Heart right ventricle (tissue), 16 donors: ENCODE measurements at regions not wholly inside any gene's neighbourhood (a gene's known extent, or its start where the extent isn't known, plus 50 kb on each side); places are given as distances from the start of the nearest gene placed in this dataset.

Experiments used
- ATAC-seq, 8 donors: fragments of 200-7000 bp; cut with Tn5 transposase; one replicate each; pipeline ENCODE4 v1.9.1; 2020; ENCODE audit warnings: mild to moderate bottlenecking in 8 of 8, moderate library complexity in 8 of 8, moderate number of reproducible peaks in 1 of 8
- DNase-seq, 2 donors: peaks; one replicate each; pipeline ENCODE4 v3.0.0-alpha.2; 2020
- H3K27ac ChIP-seq, 10 donors: fragments of 200-600 bp; sonication (generic) in 2 of 10; one replicate each; pipeline versions ENCODE4 v1.5.0 to v1.8.0; 2020 to 2022; ENCODE audit warnings: mild to moderate bottlenecking in 3 of 10
- H3K27me3 ChIP-seq, 7 donors: fragments of 200-600 bp; one replicate each; pipeline ENCODE4 v1.8.0; 2021 to 2022; ENCODE audit warnings: mild to moderate bottlenecking in 2 of 7
- H3K36me3 ChIP-seq, 9 donors: fragments of 200-600 bp; sonication (generic) in 1 of 9; one replicate each; pipeline versions ENCODE4 v1.5.0 to v1.8.0; 2020 to 2022; ENCODE audit warnings: mild to moderate bottlenecking in 2 of 9
- H3K4me1 ChIP-seq, 9 donors: fragments of 200-600 bp; sonication (generic) in 1 of 9; one replicate each; pipeline versions ENCODE4 v1.5.0 to v1.8.0; 2020 to 2022; ENCODE audit warnings: mild to moderate bottlenecking in 4 of 9
- H3K4me3 ChIP-seq, 10 donors: fragments of 200-600 bp; sonication (generic) in 2 of 10; one replicate each; pipeline versions ENCODE4 v1.5.0 to v1.8.0; 2020 to 2022; ENCODE audit warnings: mild to moderate bottlenecking in 7 of 10, moderate library complexity in 2 of 10
- H3K9me3 ChIP-seq, 11 donors: fragments of 200-600 bp in 10 of 11; sonication (generic) in 2 of 11; one replicate each; pipeline versions ENCODE4 v1.5.0 to v1.8.0; 2013 to 2022; ENCODE audit warnings: mild to moderate bottlenecking in 2 of 11, control low read depth in 1 of 11, moderate library complexity in 1 of 11
- CTCF ChIP-seq, 9 donors: fragments of 200-600 bp; sonication (generic) in 2 of 9; IDR thresholded peaks; one replicate each; pipeline versions ENCODE4 v1.5.0 to v1.8.0; 2021 to 2022; ENCODE audit warnings: antibody characterized with exemption in 9 of 9, mild to moderate bottlenecking in 5 of 9, moderate library complexity in 1 of 9
- WGBS, 2 donors: extraction: QIAGEN DNeasy Blood & Tissue Kit; methylation state at CpG; one replicate each; pipeline ENCODE4 v1.1.7; 2013; ENCODE audit warnings: inconsistent platforms in 1 of 2; 5-methylcytosine and 5-hydroxymethylcytosine counted together
- intact Hi-C, 10 donors: fragments of 100-400 bp; cut with DNase I; formaldehyde crosslinking; loops; one replicate each; pipeline versions ENCODE4 v1.11.1 to v1.14.2; 2022
- donor health status: Arrhythmogenic right ventricular cardiomyopathy.
- donor health status: ischemic (EF 13 %, LVEDD 7.1; RV severe dilation, severe dysfunction).
- donor health status: healthy with polysubstance abuse.
- donor health status: DM: no; HTN: yes; CAD: no.
- donor health status: DM: no; HTN: no; CAD: no.
- donor health status: ischemic (EF 25% LVEDD 6.9; RV normal size, moderate dysfunction).
- donor health status: ischemic (EF 25% LVEDD 5.7; RV mildly dilated, moderate dysfunction).
- donor health status: healthy.
- donor health status: DM: yes; HTN: yes; CAD: no.
- donor health status: Ischemic cardiomyopathy.
- donor health status: ischemic (EF 35%, LVEDD 5.7; RV mildly dilated, moderate dysfunction).
- donor health status: nonischemic (EF 11% LVEDD 7.7; RV severe dilation, severe dysfunction).
- donor health status: DM: yes; HTN: yes; CAD: no.
- donor health status: PGD.
- donor health status: ischemic (EF 29% LVEDD 5.4; RV normal size, mild dysfunction).
- donor health status: nonischemic (EF 23%, LVEDD 6.1; RV moderate dilation, normal function).

GRCh38 chr22:47335460-47335859 lies 573.0 kb downstream of the TBC1D22A start:
- no peak for TF ChIP-seq CTCF (IDR thresholded peaks at IDR 0.05)
- DNase-seq = no peak
- 70 to 73% methylated on average over 10 of the region's 10 CpGs for WGBS, 2 donors
- Histone ChIP-seq H3K27ac (no peak overlapping the region), H3K27me3 (peaks cover 0 to 24% (median 4%) of the 10 kb centered on the region in 7 donors), H3K4me1 (no peaks in the 10 kb centered on the region), H3K36me3 (no peaks in the 10 kb centered on the region), H3K4me3 (no peak overlapping the region), H3K9me3 (peaks cover 0 to 11% (median 0%) of the 10 kb centered on the region in 11 donors)
- intact Hi-C loops = no loop called here
- ATAC-seq = no peak

GRCh38 chr22:47334601-47335000 lies 572.2 kb downstream of the TBC1D22A start:
- WGBS, 2 donors = 75 to 78% methylated on average over 7 of the region's 7 CpGs
- H3K4me1 ChIP-seq = no peaks in the 10 kb centered on the region
- ATAC-seq (no peak), DNase-seq (no peak)
- no peaks in the 10 kb centered on the region for H3K36me3 ChIP-seq
- TF ChIP-seq CTCF (IDR thresholded peaks at IDR 0.05) = no peak
- intact Hi-C loops = no loop called here
- H3K27ac ChIP-seq = no peak overlapping the region
- peaks cover 0 to 11% (median 0%) of the 10 kb centered on the region in 11 donors for H3K9me3 ChIP-seq
- peaks cover 0 to 27% (median 8%) of the 10 kb centered on the region in 7 donors for H3K27me3 ChIP-seq
- H3K4me3 ChIP-seq = no peak overlapping the region

- WGBS, 2 donors = 47 to 49% methylated on average over 2 of the region's 2 CpGs
- TF ChIP-seq CTCF (IDR thresholded peaks at IDR 0.05) = no peak
- ATAC-seq = no peak
Measured at GRCh38 chr22:47333625-47334024, 571.2 kb downstream of the TBC1D22A start.

DNA sequence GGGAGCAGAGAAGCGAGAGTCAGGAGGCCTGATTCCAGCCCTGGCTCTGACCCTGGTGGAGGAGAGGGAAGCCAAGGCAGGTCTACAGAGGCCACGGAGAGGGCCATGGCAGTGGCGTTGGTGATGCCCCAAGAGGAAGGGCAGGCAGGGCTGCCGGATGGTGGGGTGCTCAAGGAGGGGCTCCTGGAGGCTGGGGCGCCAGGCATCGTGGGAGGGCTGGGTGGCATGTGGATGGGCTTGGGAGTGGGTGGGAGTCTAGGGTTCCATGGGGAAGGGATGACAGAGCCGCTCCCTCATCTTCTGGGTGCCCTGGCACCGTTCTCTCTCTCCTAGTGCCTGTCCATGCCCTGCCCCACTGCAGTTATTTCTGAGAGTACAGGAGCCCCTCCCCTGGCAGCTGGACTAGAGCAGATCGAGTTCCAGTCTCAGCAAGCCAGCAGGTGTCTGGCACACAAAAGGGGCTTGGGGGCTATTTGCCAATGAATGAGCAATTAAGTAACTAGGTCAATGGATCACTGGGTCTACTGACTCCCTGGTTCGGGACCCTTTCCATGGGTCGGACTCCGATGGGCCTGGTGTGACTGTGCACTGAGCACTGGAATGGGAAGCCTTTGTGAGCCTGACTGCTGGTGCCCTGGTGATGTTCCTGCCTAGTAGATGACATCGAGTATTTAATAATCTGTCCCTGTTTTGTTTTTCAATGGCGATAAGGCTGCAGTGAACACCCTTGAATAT lies 570.0 kb downstream of the TBC1D22A start:
- intact Hi-C loops = no loop called here
- TF ChIP-seq CTCF (IDR thresholded peaks at IDR 0.05) = no peak
- Histone ChIP-seq H3K27ac (no peak overlapping the region), H3K4me1 (no peaks in the 10 kb centered on the region), H3K4me3 (no peak overlapping the region), H3K27me3 (peaks cover 0 to 34% (median 8%) of the 10 kb centered on the region in 7 donors), H3K9me3 (peaks cover 0 to 11% (median 0%) of the 10 kb centered on the region in 11 donors), H3K36me3 (no peaks in the 10 kb centered on the region)
- WGBS, 2 donors = 84 to 90% methylated on average over 14 of the region's 14 CpGs
- DNase-seq = no peak
- ATAC-seq = no peak

More at GRCh38 chr22:47333625-47334024, 571.2 kb downstream of the TBC1D22A start:
- Histone ChIP-seq H3K4me1 (no peaks in the 10 kb centered on the region), H3K9me3 (peaks cover 0 to 11% (median 0%) of the 10 kb centered on the region in 11 donors), H3K4me3 (no peak overlapping the region), H3K27me3 (peaks cover 0 to 36% (median 8%) of the 10 kb centered on the region in 7 donors), H3K27ac (no peak overlapping the region), H3K36me3 (no peaks in the 10 kb centered on the region)
- DNase-seq = no peak
- intact Hi-C loops = no loop called here
